A549 (cell line): ENCODE measurements at regions not wholly inside any gene's neighbourhood (a gene's known extent, or its start where the extent isn't known, plus 50 kb on each side); places are given as distances from the start of the nearest gene placed in this dataset.

ENCODE experiments used
- ATAC-seq, 2 experiments: fragments of 200-7000 bp in 1 of 2; fragments of >200 bp in 1 of 2; cut with Nextera tagmentation in 1 of 2; cut with Tn5 transposase in 1 of 2; 3 replicates each; pipeline versions ENCODE4 v1.8.0 to v1.9.1; 2018 to 2020; ENCODE audit warnings: mild to moderate bottlenecking in 1 of 2, moderate library complexity in 1 of 2
- CTCF ChIA-PET: fragments of 300-600 bp; sonication (Branson Sonifier 250); formaldehyde crosslinking; extraction: SDS; loops from one replicate; lab custom pipeline; 2021; ENCODE audit warnings: antibody characterized with exemption, inconsistent platforms; lab: Yijun Ruan, JAX
- POLR2A ChIA-PET: fragments of 350-600 bp; formaldehyde crosslinking; extraction: SDS; loops from one replicate; lab custom pipeline; 2021; ENCODE audit warnings: antibody characterized with exemption, inconsistent platforms; lab: Yijun Ruan, JAX
- DNase-seq, 2 experiments: peaks; one replicate each; pipeline versions ENCODE4 v3.0.0 to v3.0.0-alpha.2; 2011 to 2016; ENCODE audit warnings: low read depth in 1 of 2, low spot score in 1 of 2
- FAIRE-seq: peaks from 2 replicates; lab custom pipeline; 2011; peaks lifted over from hg19 to GRCh38; lab: Jason Lieb, UNC
- H3K27ac ChIP-seq, 2 experiments: fragments of >200 bp; sonication (Bioruptor Twin); formaldehyde crosslinking; 3 replicates each; pipeline ENCODE4 v1.5.1; 2016 to 2017
- H3K4me1 ChIP-seq: fragments of >200 bp; sonication (Bioruptor Twin); formaldehyde crosslinking; 3 replicates; pipeline ENCODE4 v1.6.1; 2016
- H3K4me2 ChIP-seq: fragments of >200 bp; sonication (Bioruptor Twin); formaldehyde crosslinking; 3 replicates; pipeline ENCODE4 v1.6.1; 2016
- H3K4me3 ChIP-seq: fragments of >200 bp; sonication (Bioruptor Twin); formaldehyde crosslinking; 3 replicates; pipeline ENCODE4 v1.5.1; 2016
- H3K9me3 ChIP-seq: fragments of >200 bp; sonication (Bioruptor Twin); formaldehyde crosslinking; 3 replicates; pipeline ENCODE4 v1.6.1; 2016
- CBX2 ChIP-seq: fragments of 200-600 bp; sonication (generic); IDR thresholded peaks from 2 replicates; pipeline ENCODE4 v1.6.1; 2016; ENCODE audit warnings: low read depth, mild to moderate bottlenecking, borderline replicate concordance
- CEBPB ChIP-seq, 2 experiments: fragments of >200 bp in 1 of 2; sonication (Bioruptor Twin) in 1 of 2; formaldehyde crosslinking in 1 of 2; IDR thresholded peaks; 2 replicates each; pipeline ENCODE4 v1.6.1; 2012 to 2016
- CHD2 ChIP-seq: fragments of 150-350 bp; IDR thresholded peaks from 2 replicates; pipeline ENCODE4 v1.6.1; 2014; ENCODE audit warnings: low read length; ENCODE audit not compliant: partially characterized antibody
- EHMT2 ChIP-seq: fragments of 200-600 bp; sonication (generic); IDR thresholded peaks from 2 replicates; pipeline ENCODE4 v1.6.1; 2016; ENCODE audit warnings: antibody characterized with exemption, low read depth, mild to moderate bottlenecking, moderate library complexity
- FOSL2 ChIP-seq, 2 experiments: fragments of 450-650 bp in 1 of 2; fragments of >200 bp in 1 of 2; sonication (Bioruptor Twin) in 1 of 2; formaldehyde crosslinking; IDR thresholded peaks; 2 replicates each; pipeline versions ENCODE4 v1.5.0 to v1.6.1; 2016 to 2020; ENCODE audit warnings: mild to moderate bottlenecking in 1 of 2, moderate library complexity in 1 of 2
- FOXS1 ChIP-seq: fragments of 250-450 bp; sonication (Bioruptor Pico); IDR thresholded peaks from 2 replicates; pipeline ENCODE4 v1.5.0; 2020; ENCODE audit warnings: mild to moderate bottlenecking, moderate library complexity
- GATA3 ChIP-seq: IDR thresholded peaks from 2 replicates; pipeline ENCODE4 v1.6.1; 2012; ENCODE audit warnings: borderline replicate concordance
- HDAC2 ChIP-seq: fragments of 200-600 bp; sonication (generic); IDR thresholded peaks from 2 replicates; pipeline ENCODE4 v1.6.1; 2016
- KDM5A ChIP-seq: fragments of 200-600 bp; sonication (generic); IDR thresholded peaks from 2 replicates; pipeline ENCODE4 v1.6.1; 2016; ENCODE audit warnings: antibody characterized with exemption, mild to moderate bottlenecking
- MAZ ChIP-seq: fragments of 150-350 bp; IDR thresholded peaks from 2 replicates; pipeline ENCODE4 v1.6.1; 2014; ENCODE audit warnings: antibody characterized with exemption, low read depth, low read length, borderline replicate concordance
- MYC ChIP-seq: IDR thresholded peaks from 2 replicates; pipeline ENCODE4 v1.6.1; 2012; ENCODE audit warnings: mild to moderate bottlenecking, inconsistent platforms, low read length, improper control_type of control experiment, borderline replicate concordance
- NPAS2 ChIP-seq: fragments of 250-450 bp; sonication (Bioruptor Pico); IDR thresholded peaks from 2 replicates; pipeline ENCODE4 v1.8.0; 2022; ENCODE audit warnings: mild to moderate bottlenecking, moderate library complexity, borderline replicate concordance
- PHF8 ChIP-seq: fragments of 200-600 bp; sonication (generic); IDR thresholded peaks from 2 replicates; pipeline ENCODE4 v1.6.1; 2016; ENCODE audit warnings: low read depth, mild to moderate bottlenecking, antibody characterized with exemption, moderate library complexity, borderline replicate concordance
- POLR2A ChIP-seq: IDR thresholded peaks from 2 replicates; pipeline ENCODE4 v1.6.1; 2012; ENCODE audit warnings: mild to moderate bottlenecking, low read length
- RAD21 ChIP-seq, 2 experiments: fragments of >200 bp in 1 of 2; sonication (Bioruptor Twin) in 1 of 2; formaldehyde crosslinking in 1 of 2; IDR thresholded peaks in 1 of 2; conservative IDR thresholded peaks in 1 of 2; 2 replicates in 1 of 2; 3 replicates in 1 of 2; pipeline ENCODE4 v1.6.1; 2012 to 2018; ENCODE audit warnings: inconsistent platforms in 1 of 2
- RFX5 ChIP-seq: fragments of 450-650 bp; IDR thresholded peaks from 2 replicates; pipeline ENCODE4 v1.7.1; 2014; ENCODE audit warnings: antibody characterized with exemption, mild to moderate bottlenecking, moderate library complexity
- SMC3 ChIP-seq: fragments of >200 bp; sonication (Bioruptor Twin); formaldehyde crosslinking; IDR thresholded peaks from 3 replicates; pipeline ENCODE4 v1.6.1; 2018; ENCODE audit warnings: inconsistent platforms
- SREBF2 ChIP-seq: fragments of 450-650 bp; IDR thresholded peaks from 2 replicates; pipeline ENCODE4 v1.6.1; 2014; ENCODE audit warnings: mild to moderate bottlenecking, moderate library complexity
- ZC3H11A ChIP-seq: fragments of 450-650 bp; IDR thresholded peaks from 2 replicates; pipeline ENCODE4 v1.6.1; 2014; ENCODE audit warnings: antibody characterized with exemption, mild to moderate bottlenecking
- ZNF302 ChIP-seq: fragments of 250-450 bp; sonication (Bioruptor Pico); IDR thresholded peaks from 2 replicates; pipeline ENCODE4 v1.9.0; 2021; ENCODE audit warnings: inconsistent platforms, mild to moderate bottlenecking, moderate library complexity
- WGBS: methylation state at CpG from one replicate; pipeline ENCODE4 v1.1.6; 2017; ENCODE audit errors: missing lambda C conversion rate; 5-methylcytosine and 5-hydroxymethylcytosine counted together
- TF ChIP-seq, protein P1 (sequence below): fragments of >200 bp; sonication (Bioruptor Twin); formaldehyde crosslinking; IDR thresholded peaks from 2 replicates; pipeline ENCODE4 v1.6.1; 2016
- TF ChIP-seq, protein P2 (sequence below): fragments of 150-350 bp; IDR thresholded peaks from 2 replicates; pipeline ENCODE4 v1.6.1; 2014; ENCODE audit warnings: low read depth, mild to moderate bottlenecking, low read length
- TF ChIP-seq, protein P3 (sequence below): IDR thresholded peaks from 2 replicates; pipeline ENCODE4 v1.6.1; 2012; ENCODE audit warnings: low read depth, borderline replicate concordance
- TF ChIP-seq, protein P4 (sequence below): IDR thresholded peaks from 2 replicates; pipeline ENCODE4 v1.6.1; 2012

DNA sequence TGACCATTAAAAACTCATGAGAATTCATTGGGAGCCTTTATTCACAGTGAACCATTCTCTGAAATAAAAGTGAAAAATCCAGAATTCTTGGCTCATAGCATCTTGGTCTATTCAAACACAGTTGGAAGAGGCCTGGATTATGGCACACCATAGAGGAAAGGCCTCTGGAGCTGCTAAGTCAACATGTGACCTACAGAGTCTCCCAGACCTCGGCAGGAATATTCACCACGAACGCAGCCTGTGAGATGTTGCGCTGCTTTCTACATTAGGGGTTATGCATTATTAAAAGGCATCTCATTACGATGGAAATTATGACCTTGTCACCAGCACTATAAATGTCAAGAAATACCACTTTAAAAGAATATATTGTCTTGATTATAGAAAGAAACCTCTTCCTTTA is 132.6 kb downstream of the EFNB2 start (continued):
- no peak for TF ChIP-seq SMC3
- no peak for TF ChIP-seq GATA3
- TF ChIP-seq, protein P1, sequence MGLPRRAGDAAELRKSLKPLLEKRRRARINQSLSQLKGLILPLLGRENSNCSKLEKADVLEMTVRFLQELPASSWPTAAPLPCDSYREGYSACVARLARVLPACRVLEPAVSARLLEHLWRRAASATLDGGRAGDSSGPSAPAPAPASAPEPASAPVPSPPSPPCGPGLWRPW, result no peak
- no peak for TF ChIP-seq ZNF302 (CRISPR knock-in tag)
- no peak for TF ChIP-seq CEBPB (IDR thresholded peaks at IDR 0.05)

DNA sequence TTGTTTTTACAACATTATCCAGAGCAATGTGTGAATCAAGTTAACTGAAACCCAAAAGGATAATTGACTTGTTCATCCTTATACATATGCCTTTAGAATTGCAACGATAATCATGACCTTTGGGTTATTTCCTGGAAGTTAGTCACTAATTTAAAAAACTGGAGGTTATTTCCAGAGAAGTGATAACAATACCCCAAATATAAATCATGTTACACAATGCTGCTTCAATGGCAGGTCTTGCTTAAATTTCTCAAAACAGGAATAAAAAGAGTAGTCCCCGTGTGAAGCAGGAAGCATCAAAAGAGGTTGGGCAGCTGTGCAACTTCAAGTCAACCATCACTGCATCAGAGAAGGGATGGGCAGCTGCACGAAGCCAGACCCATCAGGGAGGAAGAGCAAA is 134.4 kb downstream of the EFNB2 start:
- ATAC-seq (no peak), FAIRE-seq (no peak), DNase-seq (no peak)
- H3K4me3 ChIP-seq, result no peak overlapping the region
- no peak overlapping the region for H3K27ac ChIP-seq
- H3K4me2 ChIP-seq, result no peak overlapping the region
- 16% methylated on average over 3 of the region's 3 CpGs for WGBS
- H3K4me1 ChIP-seq, result no peaks in the 10 kb centered on the region
- no peaks in the 10 kb centered on the region for H3K9me3 ChIP-seq
- ChIA-PET POLR2A (no interaction called here), CTCF (no interaction called here)
- TF ChIP-seq ZC3H11A (no peak), CEBPB (IDR thresholded peaks at IDR 0.05) (no peak), CHD2 (no peak), KDM5A (no peak), FOXS1 (CRISPR knock-in tag) (no peak)
- TF ChIP-seq, protein P2, sequence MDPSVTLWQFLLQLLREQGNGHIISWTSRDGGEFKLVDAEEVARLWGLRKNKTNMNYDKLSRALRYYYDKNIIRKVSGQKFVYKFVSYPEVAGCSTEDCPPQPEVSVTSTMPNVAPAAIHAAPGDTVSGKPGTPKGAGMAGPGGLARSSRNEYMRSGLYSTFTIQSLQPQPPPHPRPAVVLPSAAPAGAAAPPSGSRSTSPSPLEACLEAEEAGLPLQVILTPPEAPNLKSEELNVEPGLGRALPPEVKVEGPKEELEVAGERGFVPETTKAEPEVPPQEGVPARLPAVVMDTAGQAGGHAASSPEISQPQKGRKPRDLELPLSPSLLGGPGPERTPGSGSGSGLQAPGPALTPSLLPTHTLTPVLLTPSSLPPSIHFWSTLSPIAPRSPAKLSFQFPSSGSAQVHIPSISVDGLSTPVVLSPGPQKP, result no peak
- TF ChIP-seq, protein P3, sequence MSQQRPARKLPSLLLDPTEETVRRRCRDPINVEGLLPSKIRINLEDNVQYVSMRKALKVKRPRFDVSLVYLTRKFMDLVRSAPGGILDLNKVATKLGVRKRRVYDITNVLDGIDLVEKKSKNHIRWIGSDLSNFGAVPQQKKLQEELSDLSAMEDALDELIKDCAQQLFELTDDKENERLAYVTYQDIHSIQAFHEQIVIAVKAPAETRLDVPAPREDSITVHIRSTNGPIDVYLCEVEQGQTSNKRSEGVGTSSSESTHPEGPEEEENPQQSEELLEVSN, result no peak

DNA sequence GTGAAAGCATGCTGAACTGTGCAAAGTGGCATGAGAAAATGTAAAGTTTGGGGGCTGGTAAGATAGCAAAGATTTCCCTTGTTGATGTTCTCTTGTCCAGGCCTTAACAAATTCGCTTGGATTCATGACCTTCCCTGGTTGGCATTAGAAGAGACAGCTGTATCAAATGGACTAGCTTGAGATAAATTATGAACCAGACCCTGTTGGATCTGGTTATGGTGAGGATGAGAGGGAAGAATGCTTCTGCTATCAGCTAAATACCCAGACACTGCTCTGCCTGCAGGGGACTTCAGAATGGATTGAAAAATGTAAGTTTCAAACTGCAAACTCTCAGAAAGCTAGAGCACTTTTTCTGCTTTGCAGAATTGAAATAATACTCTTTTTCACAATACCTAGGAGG is 135.2 kb downstream of the EFNB2 start:
- no peak for ATAC-seq
- ChIA-PET POLR2A (no interaction called here), CTCF (no interaction called here)
- TF ChIP-seq ZC3H11A (no peak), NPAS2 (CRISPR knock-in tag) (no peak), RFX5 (no peak), RAD21 (conservative IDR thresholded peaks at IDR 0.05 in 1 of 2, IDR thresholded peaks at IDR 0.05 in 1 of 2) (no peak), HDAC2 (no peak)
- H3K4me3 ChIP-seq, result no peak overlapping the region
- H3K4me1 ChIP-seq, result no peaks in the 10 kb centered on the region
- H3K27ac ChIP-seq, result no peak overlapping the region
- DNase-seq, result no peak
- FAIRE-seq, result no peak
- WGBS, result 6% methylated on average over 1 of the region's 1 CpG
- H3K9me3 ChIP-seq, result no peaks in the 10 kb centered on the region
- H3K4me2 ChIP-seq, result no peak overlapping the region

DNA sequence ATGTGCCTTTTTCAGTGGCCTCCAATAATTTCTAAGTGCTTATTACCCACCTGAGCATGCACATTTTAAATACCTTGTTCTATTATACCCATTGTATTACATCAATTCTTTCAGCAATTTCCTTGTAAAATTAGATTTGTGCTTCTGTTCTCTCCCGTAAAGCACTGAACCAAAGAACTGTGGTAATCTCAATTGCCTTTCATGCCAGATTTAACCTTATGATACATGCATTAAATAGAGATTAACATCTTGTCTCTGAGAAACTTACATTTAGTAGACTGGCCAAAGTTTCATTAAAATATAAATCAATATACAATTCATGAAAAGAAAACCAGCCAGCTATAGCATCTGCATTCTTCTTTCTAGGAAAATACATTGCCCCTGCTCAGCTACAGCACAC is 137.2 kb downstream of the EFNB2 start:
- no peaks in the 10 kb centered on the region for H3K4me1 ChIP-seq
- H3K4me2 ChIP-seq, result no peak overlapping the region
- FAIRE-seq, result no peak
- ChIA-PET POLR2A (no interaction called here), CTCF (no interaction called here)
- no peaks in the 10 kb centered on the region for H3K9me3 ChIP-seq
- TF ChIP-seq FOSL2 (IDR thresholded peaks at IDR 0.05), result no peak
- no peak for TF ChIP-seq FOSL2 (CRISPR knock-in tag; IDR thresholded peaks at IDR 0.05)
- no peak for TF ChIP-seq ZNF302 (CRISPR knock-in tag)
- no peak for TF ChIP-seq POLR2A
- TF ChIP-seq RAD21 (conservative IDR thresholded peaks at IDR 0.05 in 1 of 2, IDR thresholded peaks at IDR 0.05 in 1 of 2), result no peak
- no peak for TF ChIP-seq NPAS2 (CRISPR knock-in tag)
- TF ChIP-seq ZC3H11A, result no peak
- TF ChIP-seq, all 56 proteins: peak for 0
- Histone ChIP-seq H3K27ac (no peak overlapping the region), H3K4me3 (no peak overlapping the region)
- DNase-seq (no peak), ATAC-seq (no peak)
- 76% methylated on average over 1 of the region's 1 CpG for WGBS

DNA sequence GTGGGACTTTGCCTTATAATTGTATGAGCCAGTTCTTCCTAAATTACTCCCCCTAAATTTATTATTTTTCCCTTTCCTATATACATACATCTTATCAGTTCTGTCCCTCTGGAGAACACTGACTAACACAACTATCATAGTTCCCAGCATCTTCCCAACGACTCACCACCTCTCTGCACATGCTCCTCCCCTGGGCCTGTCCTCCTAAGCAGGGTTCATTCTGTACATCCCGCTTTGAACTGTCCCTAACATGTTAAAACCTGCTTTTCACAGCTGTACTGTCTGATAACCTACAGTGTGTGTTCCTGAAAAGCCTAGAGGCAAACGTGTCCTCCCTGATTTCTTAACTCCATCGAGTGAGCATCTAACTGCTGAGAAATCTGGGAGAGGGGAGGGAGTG is 141.7 kb downstream of the EFNB2 start:
- ATAC-seq, result no peak
- no peak for FAIRE-seq
- H3K4me2 ChIP-seq, result no peak overlapping the region
- no peak for TF ChIP-seq EHMT2
- TF ChIP-seq PHF8, result no peak
- TF ChIP-seq MAZ, result no peak
- no peak for TF ChIP-seq GATA3
- no peak for TF ChIP-seq SREBF2
- TF ChIP-seq FOXS1 (CRISPR knock-in tag), result no peak
- no peak for TF ChIP-seq CEBPB (IDR thresholded peaks at IDR 0.05)
- no peak for TF ChIP-seq CBX2
- TF ChIP-seq, protein P4, sequence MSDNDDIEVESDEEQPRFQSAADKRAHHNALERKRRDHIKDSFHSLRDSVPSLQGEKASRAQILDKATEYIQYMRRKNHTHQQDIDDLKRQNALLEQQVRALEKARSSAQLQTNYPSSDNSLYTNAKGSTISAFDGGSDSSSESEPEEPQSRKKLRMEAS, result no peak
- TF ChIP-seq MYC, result no peak

More for the DNA sequence above, 141.7 kb downstream of the EFNB2 start:
- WGBS, result 24% methylated on average over 3 of the region's 4 CpGs
- H3K4me3 ChIP-seq, result no peak overlapping the region
- ChIA-PET POLR2A (no interaction called here), CTCF (no interaction called here)
- H3K4me1 ChIP-seq, result no peaks in the 10 kb centered on the region
- no peak for DNase-seq
- H3K9me3 ChIP-seq, result no peaks in the 10 kb centered on the region
- H3K27ac ChIP-seq, result no peak overlapping the region
